ENCODE measurements at regions not wholly inside any gene's neighbourhood (a gene's known extent, or its start where the extent isn't known, plus 50 kb on each side); places are given as distances from the start of the nearest gene placed in this dataset.

GRCh38 chr11:19661827-19662226 is 50.8 kb upstream of the NAV2 start:
- DNase-seq, result no peak

GRCh38 chr11:19660076-19660475 is 52.6 kb upstream of the NAV2 start:
- no peak for DNase-seq

- DNase-seq, result no peak
Observed at GRCh38 chr11:19659529-19659928, 53.1 kb upstream of the NAV2 start.

- DNase-seq, result no peak
Observed at GRCh38 chr11:19658344-19658743, 54.3 kb upstream of the NAV2 start.

- no peak for DNase-seq
Observed at GRCh38 chr11:19656140-19656541, 56.5 kb upstream of the NAV2 start.

GRCh38 chr11:19652623-19653375 is 59.8 kb upstream of the NAV2 start:
- no peak for DNase-seq

- no peak for DNase-seq
Observed at GRCh38 chr11:19651653-19652052, 61.0 kb upstream of the NAV2 start.

- no peak for DNase-seq
Observed at GRCh38 chr11:19651028-19651427, 61.6 kb upstream of the NAV2 start.

- DNase-seq, result no peak
Observed at GRCh38 chr11:19650467-19650866, 62.2 kb upstream of the NAV2 start.

GRCh38 chr11:19649751-19650150 is 62.9 kb upstream of the NAV2 start:
- DNase-seq, result no peak

- DNase-seq, result no peak
Observed at GRCh38 chr11:19648321-19648720, 64.3 kb upstream of the NAV2 start.

- DNase-seq, result no peak
Observed at GRCh38 chr11:19647816-19648215, 64.8 kb upstream of the NAV2 start.

- no peak for DNase-seq
Observed at GRCh38 chr11:19646921-19647320, 65.7 kb upstream of the NAV2 start.

GRCh38 chr11:19646308-19646707 is 66.3 kb upstream of the NAV2 start:
- DNase-seq, result no peak

GRCh38 chr11:19644316-19644715 is 68.3 kb upstream of the NAV2 start:
- no peak for DNase-seq

GRCh38 chr11:19642185-19643158 is 70.2 kb upstream of the NAV2 start:
- no peak for DNase-seq

GRCh38 chr11:19639603-19640105 is 73.0 kb upstream of the NAV2 start:
- no peak for DNase-seq

- DNase-seq, result no peak
Observed at GRCh38 chr11:19635332-19635731, 77.3 kb upstream of the NAV2 start.

GRCh38 chr11:19633276-19633675 is 79.4 kb upstream of the NAV2 start:
- no peak for DNase-seq

GRCh38 chr11:19632499-19632834 is 80.2 kb upstream of the NAV2 start:
- DNase-seq, result no peak

GRCh38 chr11:19631712-19632498 is 80.7 kb upstream of the NAV2 start:
- DNase-seq, result no peak

- no peak for DNase-seq
Observed at GRCh38 chr11:19628018-19628417, 84.6 kb upstream of the NAV2 start.

- no peak for DNase-seq
Observed at GRCh38 chr11:19627566-19627965, 85.1 kb upstream of the NAV2 start.
